ENCODE measurements at regions not wholly inside any gene's neighbourhood (a gene's known extent, or its start where the extent isn't known, plus 50 kb on each side); places are given as distances from the start of the nearest gene placed in this dataset.

- Histone ChIP-seq H3K27me3 (ENCODE audit: control insufficient read depth, insufficient read depth, low read length) (no peaks in the 10 kb centered on the region), H3K4me3 (ENCODE audit: low read depth, low read length) (no peak overlapping the region), H3K36me3 (ENCODE audit: control insufficient read depth, insufficient read depth, low read length) (no peaks in the 10 kb centered on the region)
- no peak for DNase-seq (ENCODE audit: low read depth)
- TF ChIP-seq CTCF (IDR thresholded peaks at IDR 0.05; ENCODE audit: insufficient read depth, low read length, poor library complexity, severe bottlenecking): no peak
Observed at GRCh38 chr6:169382735-169383134, 129.1 kb upstream of the THBS2 start.

- no peak for DNase-seq (ENCODE audit: low read depth)
- TF ChIP-seq CTCF (IDR thresholded peaks at IDR 0.05; ENCODE audit: insufficient read depth, low read length, poor library complexity, severe bottlenecking): no peak
- Histone ChIP-seq H3K36me3 (ENCODE audit: control insufficient read depth, insufficient read depth, low read length) (no peaks in the 10 kb centered on the region), H3K27me3 (ENCODE audit: control insufficient read depth, insufficient read depth, low read length) (no peaks in the 10 kb centered on the region), H3K4me3 (ENCODE audit: low read depth, low read length) (no peak overlapping the region)
Observed at GRCh38 chr6:169381988-169382387, 128.3 kb upstream of the THBS2 start.

- DNase-seq (ENCODE audit: low read depth): no peak
- H3K36me3 ChIP-seq (ENCODE audit: control insufficient read depth, insufficient read depth, low read length): no peaks in the 10 kb centered on the region
- TF ChIP-seq CTCF (IDR thresholded peaks at IDR 0.05; ENCODE audit: insufficient read depth, low read length, poor library complexity, severe bottlenecking): no peak
- H3K27me3 ChIP-seq (ENCODE audit: control insufficient read depth, insufficient read depth, low read length): no peaks in the 10 kb centered on the region
- no peak overlapping the region for H3K4me3 ChIP-seq (ENCODE audit: low read depth, low read length)
Observed at GRCh38 chr6:169380493-169380892, 126.8 kb upstream of the THBS2 start.

GRCh38 chr6:169379495-169380070 lies 125.9 kb upstream of the THBS2 start:
- Histone ChIP-seq H3K4me3 (ENCODE audit: low read depth, low read length) (no peak overlapping the region), H3K36me3 (ENCODE audit: control insufficient read depth, insufficient read depth, low read length) (no peaks in the 10 kb centered on the region), H3K27me3 (ENCODE audit: control insufficient read depth, insufficient read depth, low read length) (no peaks in the 10 kb centered on the region)
- TF ChIP-seq CTCF (IDR thresholded peaks at IDR 0.05; ENCODE audit: insufficient read depth, low read length, poor library complexity, severe bottlenecking): no peak
- DNase-seq (ENCODE audit: low read depth): no peak

- DNase-seq (ENCODE audit: low read depth): no peak
- TF ChIP-seq CTCF (IDR thresholded peaks at IDR 0.05; ENCODE audit: insufficient read depth, low read length, poor library complexity, severe bottlenecking): no peak
- H3K4me3 ChIP-seq (ENCODE audit: low read depth, low read length): no peak overlapping the region
- no peaks in the 10 kb centered on the region for H3K27me3 ChIP-seq (ENCODE audit: control insufficient read depth, insufficient read depth, low read length)
- no peaks in the 10 kb centered on the region for H3K36me3 ChIP-seq (ENCODE audit: control insufficient read depth, insufficient read depth, low read length)
Observed at GRCh38 chr6:169378620-169379381, 125.2 kb upstream of the THBS2 start.

- H3K27me3 ChIP-seq (ENCODE audit: control insufficient read depth, insufficient read depth, low read length): no peaks in the 10 kb centered on the region
- no peak for TF ChIP-seq CTCF (IDR thresholded peaks at IDR 0.05; ENCODE audit: insufficient read depth, low read length, poor library complexity, severe bottlenecking)
- H3K4me3 ChIP-seq (ENCODE audit: low read depth, low read length): no peak overlapping the region
- H3K36me3 ChIP-seq (ENCODE audit: control insufficient read depth, insufficient read depth, low read length): no peaks in the 10 kb centered on the region
- DNase-seq (ENCODE audit: low read depth): no peak
Observed at GRCh38 chr6:169376458-169376857, 122.8 kb upstream of the THBS2 start.
